WTC11 (cell line): ENCODE measurements at regions not wholly inside any gene's neighbourhood (a gene's known extent, or its start where the extent isn't known, plus 50 kb on each side); places are given as distances from the start of the nearest gene placed in this dataset.

Source experiments
- ATAC-seq: fragments of 200-7000 bp; cut with Tn5 transposase; 2 replicates; pipeline ENCODE4 v1.10.0; 2021; ENCODE audit warnings: mild to moderate bottlenecking, moderate library complexity
- CTCF ChIA-PET: fragments of 300-600 bp; sonication (Branson Sonifier 250); formaldehyde crosslinking; loops from one replicate; lab custom pipeline; 2021; ENCODE audit warnings: antibody characterized with exemption; lab: Charles Lee
- POLR2A ChIA-PET: fragments of 350-600 bp; sonication (Branson Sonifier 250); formaldehyde crosslinking; loops from one replicate; lab custom pipeline; 2021; ENCODE audit warnings: antibody characterized with exemption; lab: Charles Lee
- DNase-seq: peaks from one replicate; pipeline ENCODE4 v3.0.0; 2021; ENCODE audit warnings: low spot score
- H3K27ac Mint-ChIP-seq: 2 replicates; pipeline ENCODE4 v1.8.0; 2021; ENCODE audit warnings: mixed read lengths
- H3K27me3 Mint-ChIP-seq: 2 replicates; pipeline ENCODE4 v1.8.0; 2021; ENCODE audit warnings: low read depth, mild to moderate bottlenecking, moderate library complexity, mixed read lengths
- H3K36me3 Mint-ChIP-seq: 2 replicates; pipeline ENCODE4 v1.8.0; 2021; ENCODE audit warnings: mixed read lengths
- H3K4me1 Mint-ChIP-seq: 2 replicates; pipeline ENCODE4 v1.8.0; 2022; ENCODE audit warnings: mixed read lengths
- H3K4me3 Mint-ChIP-seq: 2 replicates; pipeline ENCODE4 v1.8.0; 2021; ENCODE audit warnings: mild to moderate bottlenecking, moderate library complexity, mixed read lengths
- H3K9me3 Mint-ChIP-seq: 2 replicates; pipeline ENCODE4 v1.8.0; 2021; ENCODE audit warnings: mixed read lengths
- EMX1 ChIP-seq: fragments of 250-450 bp; sonication (Bioruptor Pico); IDR thresholded peaks from 2 replicates; pipeline ENCODE4 v1.8.0; 2021; ENCODE audit warnings: mild to moderate bottlenecking
- FOXK1 ChIP-seq: sonication (generic); formaldehyde crosslinking; IDR thresholded peaks from 2 replicates; pipeline ENCODE4 v1.8.0; 2022; ENCODE audit warnings: mild to moderate bottlenecking, moderate library complexity, missing genetic modification reagents
- GTF2I ChIP-seq: fragments of 250-450 bp; sonication (Bioruptor Pico); conservative IDR thresholded peaks from 2 replicates; pipeline ENCODE4 v1.4.0; 2021; ENCODE audit warnings: mild to moderate bottlenecking
- IRF2 ChIP-seq: sonication (generic); formaldehyde crosslinking; IDR thresholded peaks from 2 replicates; pipeline ENCODE4 v1.8.0; 2022; ENCODE audit warnings: low read depth, missing genetic modification reagents, borderline replicate concordance
- MYBL2 ChIP-seq: sonication (generic); formaldehyde crosslinking; IDR thresholded peaks from 2 replicates; pipeline ENCODE4 v1.8.1; 2023; ENCODE audit warnings: mild to moderate bottlenecking, moderate library complexity, missing genetic modification reagents
- NR1H2 ChIP-seq: sonication (generic); formaldehyde crosslinking; IDR thresholded peaks from 2 replicates; pipeline ENCODE4 v1.9.0; 2021; ENCODE audit warnings: mild to moderate bottlenecking, moderate library complexity, missing genetic modification reagents
- SMAD4 ChIP-seq: sonication (generic); formaldehyde crosslinking; IDR thresholded peaks from 2 replicates; pipeline ENCODE4 v1.8.0; 2022; ENCODE audit warnings: mild to moderate bottlenecking, missing genetic modification reagents
- SP1 ChIP-seq: sonication (generic); formaldehyde crosslinking; conservative IDR thresholded peaks from 2 replicates; pipeline ENCODE4 v1.8.1; 2022; ENCODE audit warnings: missing genetic modification reagents
- TP53 ChIP-seq: sonication (generic); formaldehyde crosslinking; IDR thresholded peaks from 2 replicates; pipeline ENCODE4 v1.8.1; 2023; ENCODE audit warnings: mild to moderate bottlenecking, missing genetic modification reagents
- ZBTB21 ChIP-seq: sonication (generic); formaldehyde crosslinking; IDR thresholded peaks from 2 replicates; pipeline ENCODE4 v1.8.1; 2023; ENCODE audit warnings: mild to moderate bottlenecking, missing genetic modification reagents, borderline replicate concordance
- ZNF232 ChIP-seq: sonication (generic); formaldehyde crosslinking; IDR thresholded peaks from 2 replicates; pipeline ENCODE4 v1.8.0; 2022; ENCODE audit warnings: mild to moderate bottlenecking, missing genetic modification reagents
- TF ChIP-seq, protein P1 (sequence below): sonication (generic); formaldehyde crosslinking; IDR thresholded peaks from 2 replicates; pipeline ENCODE4 v1.8.1; 2023; ENCODE audit warnings: mild to moderate bottlenecking, missing genetic modification reagents
- TF ChIP-seq, protein P2 (sequence below): fragments of 200-600 bp; IDR thresholded peaks from 2 replicates; pipeline ENCODE4 v1.8.0; 2022; ENCODE audit warnings: antibody characterized with exemption
- TF ChIP-seq, protein P3 (sequence below): fragments of 250-450 bp; sonication (Bioruptor Pico); IDR thresholded peaks from 2 replicates; pipeline ENCODE4 v1.9.0; 2021; ENCODE audit warnings: moderate library complexity, mild to moderate bottlenecking, inconsistent platforms, borderline replicate concordance
- TF ChIP-seq, protein P4 (sequence below): sonication (generic); formaldehyde crosslinking; IDR thresholded peaks from 2 replicates; pipeline ENCODE4 v1.8.1; 2022; ENCODE audit warnings: mild to moderate bottlenecking, missing genetic modification reagents, moderate library complexity, borderline replicate concordance
- TF ChIP-seq, protein P5 (sequence below): sonication (generic); formaldehyde crosslinking; IDR thresholded peaks from 2 replicates; pipeline ENCODE4 v1.8.0; 2023; ENCODE audit warnings: missing genetic modification reagents, mild to moderate bottlenecking, borderline replicate concordance
- TF ChIP-seq, protein P6 (sequence below): sonication (generic); formaldehyde crosslinking; IDR thresholded peaks from 2 replicates; pipeline ENCODE4 v1.8.1; 2022; ENCODE audit warnings: missing genetic modification reagents, borderline replicate concordance
- TF ChIP-seq, protein P7 (sequence below): fragments of 250-450 bp; sonication (Bioruptor Pico); conservative IDR thresholded peaks from 2 replicates; pipeline ENCODE4 v1.9.0; 2021; ENCODE audit warnings: mild to moderate bottlenecking

DNA sequence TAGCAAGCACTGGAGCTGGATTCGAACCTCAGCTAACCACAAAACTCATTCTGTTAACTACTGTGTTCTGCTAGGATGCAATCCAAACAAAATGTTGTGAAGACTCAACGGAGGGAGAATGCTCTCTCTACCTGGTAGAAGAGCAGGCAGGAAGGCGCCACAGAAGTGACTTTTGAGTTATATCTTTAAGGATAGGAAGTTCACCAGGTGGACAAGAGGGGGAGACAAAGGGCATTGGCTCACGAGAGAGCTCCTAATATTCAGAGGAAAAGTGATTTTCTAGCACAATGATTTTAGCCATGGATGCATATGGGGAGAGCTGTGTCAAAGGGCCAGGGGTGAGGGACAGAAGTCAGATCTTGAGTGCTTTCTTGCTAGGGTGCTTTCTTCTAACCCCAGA is 108.4 kb upstream of the MAFB start:
- Mint-ChIP-seq H3K4me3 (no peak overlapping the region), H3K9me3 (no peaks in the 10 kb centered on the region), H3K27ac (no peak overlapping the region), H3K36me3 (no peaks in the 10 kb centered on the region), H3K27me3 (no peaks in the 10 kb centered on the region), H3K4me1 (no peaks in the 10 kb centered on the region)
- peak; percentile 81 for ATAC-seq
- ChIA-PET CTCF (interaction anchor here (0.6 to 2.9 kb wide), 31 partner anchors 8 to 169 kb away, joined by 3 to 28 read pairs (median 4); partner anchors contain the start of gene MAFB), POLR2A (interaction anchor here (1.6 kb wide), 1 partner anchor 108 kb away, joined by 3 read pairs; the partner anchor contains the start of gene MAFB)
- no peak for DNase-seq
- TF ChIP-seq SMAD4 (CRISPR knock-in tag) (no peak), SP1 (no peak), GTF2I (no peak)
- TF ChIP-seq, protein P1, sequence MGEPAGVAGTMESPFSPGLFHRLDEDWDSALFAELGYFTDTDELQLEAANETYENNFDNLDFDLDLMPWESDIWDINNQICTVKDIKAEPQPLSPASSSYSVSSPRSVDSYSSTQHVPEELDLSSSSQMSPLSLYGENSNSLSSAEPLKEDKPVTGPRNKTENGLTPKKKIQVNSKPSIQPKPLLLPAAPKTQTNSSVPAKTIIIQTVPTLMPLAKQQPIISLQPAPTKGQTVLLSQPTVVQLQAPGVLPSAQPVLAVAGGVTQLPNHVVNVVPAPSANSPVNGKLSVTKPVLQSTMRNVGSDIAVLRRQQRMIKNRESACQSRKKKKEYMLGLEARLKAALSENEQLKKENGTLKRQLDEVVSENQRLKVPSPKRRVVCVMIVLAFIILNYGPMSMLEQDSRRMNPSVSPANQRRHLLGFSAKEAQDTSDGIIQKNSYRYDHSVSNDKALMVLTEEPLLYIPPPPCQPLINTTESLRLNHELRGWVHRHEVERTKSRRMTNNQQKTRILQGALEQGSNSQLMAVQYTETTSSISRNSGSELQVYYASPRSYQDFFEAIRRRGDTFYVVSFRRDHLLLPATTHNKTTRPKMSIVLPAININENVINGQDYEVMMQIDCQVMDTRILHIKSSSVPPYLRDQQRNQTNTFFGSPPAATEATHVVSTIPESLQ (CRISPR knock-in tag): no peak
- TF ChIP-seq, protein P2, sequence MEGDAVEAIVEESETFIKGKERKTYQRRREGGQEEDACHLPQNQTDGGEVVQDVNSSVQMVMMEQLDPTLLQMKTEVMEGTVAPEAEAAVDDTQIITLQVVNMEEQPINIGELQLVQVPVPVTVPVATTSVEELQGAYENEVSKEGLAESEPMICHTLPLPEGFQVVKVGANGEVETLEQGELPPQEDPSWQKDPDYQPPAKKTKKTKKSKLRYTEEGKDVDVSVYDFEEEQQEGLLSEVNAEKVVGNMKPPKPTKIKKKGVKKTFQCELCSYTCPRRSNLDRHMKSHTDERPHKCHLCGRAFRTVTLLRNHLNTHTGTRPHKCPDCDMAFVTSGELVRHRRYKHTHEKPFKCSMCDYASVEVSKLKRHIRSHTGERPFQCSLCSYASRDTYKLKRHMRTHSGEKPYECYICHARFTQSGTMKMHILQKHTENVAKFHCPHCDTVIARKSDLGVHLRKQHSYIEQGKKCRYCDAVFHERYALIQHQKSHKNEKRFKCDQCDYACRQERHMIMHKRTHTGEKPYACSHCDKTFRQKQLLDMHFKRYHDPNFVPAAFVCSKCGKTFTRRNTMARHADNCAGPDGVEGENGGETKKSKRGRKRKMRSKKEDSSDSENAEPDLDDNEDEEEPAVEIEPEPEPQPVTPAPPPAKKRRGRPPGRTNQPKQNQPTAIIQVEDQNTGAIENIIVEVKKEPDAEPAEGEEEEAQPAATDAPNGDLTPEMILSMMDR: peak; percentile 30; the same call in 1 of the 2 replicates

DNA sequence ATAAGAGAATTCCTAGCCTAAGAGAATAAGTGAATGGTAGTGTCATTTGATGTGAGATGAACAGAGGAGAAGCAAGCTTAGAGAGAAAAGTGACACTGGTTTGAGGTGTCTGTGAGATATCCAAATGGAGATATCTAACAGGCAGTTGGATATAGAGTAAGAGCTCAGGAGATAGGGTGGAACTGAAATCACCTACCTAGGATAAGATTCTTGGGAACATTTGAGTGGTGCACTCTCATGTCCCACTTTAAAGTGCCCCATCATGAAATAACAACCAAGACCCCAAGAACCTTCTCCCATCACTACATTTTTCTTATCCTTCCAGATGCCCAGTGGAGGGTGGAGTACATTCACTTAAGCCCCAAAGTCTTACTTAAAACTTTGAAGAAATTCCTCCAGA is 109.0 kb upstream of the MAFB start:
- Mint-ChIP-seq H3K27me3 (0 out of 2 replicates have a peak, but pooled peaks cover 2% of the 10 kb centered on the region), H3K9me3 (no peaks in the 10 kb centered on the region), H3K4me3 (no peak overlapping the region), H3K36me3 (no peaks in the 10 kb centered on the region), H3K4me1 (no peaks in the 10 kb centered on the region), H3K27ac (no peak overlapping the region)
- DNase-seq (no peak), ATAC-seq (no peak)
- ChIA-PET CTCF (interaction anchor here (0.6 to 2.9 kb wide), 27 partner anchors 8 to 168 kb away, joined by 3 to 28 read pairs (median 4); partner anchors contain the start of gene MAFB), POLR2A (interaction anchor here (1.6 kb wide), 1 partner anchor 108 kb away, joined by 3 read pairs; the partner anchor contains the start of gene MAFB)
- TF ChIP-seq ZNF232 (no peak), NR1H2 (CRISPR knock-in tag) (no peak), MYBL2 (CRISPR knock-in tag) (no peak), IRF2 (CRISPR knock-in tag) (no peak), TP53 (CRISPR knock-in tag) (no peak), ZBTB21 (CRISPR knock-in tag) (no peak), FOXK1 (CRISPR knock-in tag) (no peak), EMX1 (no peak)
- TF ChIP-seq, protein P3, sequence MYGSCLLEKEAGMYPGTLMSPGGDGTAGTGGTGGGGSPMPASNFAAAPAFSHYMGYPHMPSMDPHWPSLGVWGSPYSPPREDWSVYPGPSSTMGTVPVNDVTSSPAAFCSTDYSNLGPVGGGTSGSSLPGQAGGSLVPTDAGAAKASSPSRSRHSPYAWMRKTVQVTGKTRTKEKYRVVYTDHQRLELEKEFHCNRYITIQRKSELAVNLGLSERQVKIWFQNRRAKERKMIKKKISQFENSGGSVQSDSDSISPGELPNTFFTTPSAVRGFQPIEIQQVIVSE (CRISPR knock-in tag): no peak
- TF ChIP-seq, protein P4, sequence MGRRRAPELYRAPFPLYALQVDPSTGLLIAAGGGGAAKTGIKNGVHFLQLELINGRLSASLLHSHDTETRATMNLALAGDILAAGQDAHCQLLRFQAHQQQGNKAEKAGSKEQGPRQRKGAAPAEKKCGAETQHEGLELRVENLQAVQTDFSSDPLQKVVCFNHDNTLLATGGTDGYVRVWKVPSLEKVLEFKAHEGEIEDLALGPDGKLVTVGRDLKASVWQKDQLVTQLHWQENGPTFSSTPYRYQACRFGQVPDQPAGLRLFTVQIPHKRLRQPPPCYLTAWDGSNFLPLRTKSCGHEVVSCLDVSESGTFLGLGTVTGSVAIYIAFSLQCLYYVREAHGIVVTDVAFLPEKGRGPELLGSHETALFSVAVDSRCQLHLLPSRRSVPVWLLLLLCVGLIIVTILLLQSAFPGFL: no peak
- TF ChIP-seq, protein P5, sequence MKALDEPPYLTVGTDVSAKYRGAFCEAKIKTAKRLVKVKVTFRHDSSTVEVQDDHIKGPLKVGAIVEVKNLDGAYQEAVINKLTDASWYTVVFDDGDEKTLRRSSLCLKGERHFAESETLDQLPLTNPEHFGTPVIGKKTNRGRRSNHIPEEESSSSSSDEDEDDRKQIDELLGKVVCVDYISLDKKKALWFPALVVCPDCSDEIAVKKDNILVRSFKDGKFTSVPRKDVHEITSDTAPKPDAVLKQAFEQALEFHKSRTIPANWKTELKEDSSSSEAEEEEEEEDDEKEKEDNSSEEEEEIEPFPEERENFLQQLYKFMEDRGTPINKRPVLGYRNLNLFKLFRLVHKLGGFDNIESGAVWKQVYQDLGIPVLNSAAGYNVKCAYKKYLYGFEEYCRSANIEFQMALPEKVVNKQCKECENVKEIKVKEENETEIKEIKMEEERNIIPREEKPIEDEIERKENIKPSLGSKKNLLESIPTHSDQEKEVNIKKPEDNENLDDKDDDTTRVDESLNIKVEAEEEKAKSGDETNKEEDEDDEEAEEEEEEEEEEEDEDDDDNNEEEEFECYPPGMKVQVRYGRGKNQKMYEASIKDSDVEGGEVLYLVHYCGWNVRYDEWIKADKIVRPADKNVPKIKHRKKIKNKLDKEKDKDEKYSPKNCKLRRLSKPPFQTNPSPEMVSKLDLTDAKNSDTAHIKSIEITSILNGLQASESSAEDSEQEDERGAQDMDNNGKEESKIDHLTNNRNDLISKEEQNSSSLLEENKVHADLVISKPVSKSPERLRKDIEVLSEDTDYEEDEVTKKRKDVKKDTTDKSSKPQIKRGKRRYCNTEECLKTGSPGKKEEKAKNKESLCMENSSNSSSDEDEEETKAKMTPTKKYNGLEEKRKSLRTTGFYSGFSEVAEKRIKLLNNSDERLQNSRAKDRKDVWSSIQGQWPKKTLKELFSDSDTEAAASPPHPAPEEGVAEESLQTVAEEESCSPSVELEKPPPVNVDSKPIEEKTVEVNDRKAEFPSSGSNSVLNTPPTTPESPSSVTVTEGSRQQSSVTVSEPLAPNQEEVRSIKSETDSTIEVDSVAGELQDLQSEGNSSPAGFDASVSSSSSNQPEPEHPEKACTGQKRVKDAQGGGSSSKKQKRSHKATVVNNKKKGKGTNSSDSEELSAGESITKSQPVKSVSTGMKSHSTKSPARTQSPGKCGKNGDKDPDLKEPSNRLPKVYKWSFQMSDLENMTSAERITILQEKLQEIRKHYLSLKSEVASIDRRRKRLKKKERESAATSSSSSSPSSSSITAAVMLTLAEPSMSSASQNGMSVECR (CRISPR knock-in tag): no peak
- TF ChIP-seq, protein P2: no peak
- TF ChIP-seq, protein P6, sequence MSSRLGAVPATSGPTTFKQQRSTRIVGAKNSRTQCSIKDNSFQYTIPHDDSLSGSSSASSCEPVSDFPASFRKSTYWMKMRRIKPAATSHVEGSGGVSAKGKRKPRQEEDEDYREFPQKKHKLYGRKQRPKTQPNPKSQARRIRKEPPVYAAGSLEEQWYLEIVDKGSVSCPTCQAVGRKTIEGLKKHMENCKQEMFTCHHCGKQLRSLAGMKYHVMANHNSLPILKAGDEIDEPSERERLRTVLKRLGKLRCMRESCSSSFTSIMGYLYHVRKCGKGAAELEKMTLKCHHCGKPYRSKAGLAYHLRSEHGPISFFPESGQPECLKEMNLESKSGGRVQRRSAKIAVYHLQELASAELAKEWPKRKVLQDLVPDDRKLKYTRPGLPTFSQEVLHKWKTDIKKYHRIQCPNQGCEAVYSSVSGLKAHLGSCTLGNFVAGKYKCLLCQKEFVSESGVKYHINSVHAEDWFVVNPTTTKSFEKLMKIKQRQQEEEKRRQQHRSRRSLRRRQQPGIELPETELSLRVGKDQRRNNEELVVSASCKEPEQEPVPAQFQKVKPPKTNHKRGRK: no peak
- TF ChIP-seq, protein P7, sequence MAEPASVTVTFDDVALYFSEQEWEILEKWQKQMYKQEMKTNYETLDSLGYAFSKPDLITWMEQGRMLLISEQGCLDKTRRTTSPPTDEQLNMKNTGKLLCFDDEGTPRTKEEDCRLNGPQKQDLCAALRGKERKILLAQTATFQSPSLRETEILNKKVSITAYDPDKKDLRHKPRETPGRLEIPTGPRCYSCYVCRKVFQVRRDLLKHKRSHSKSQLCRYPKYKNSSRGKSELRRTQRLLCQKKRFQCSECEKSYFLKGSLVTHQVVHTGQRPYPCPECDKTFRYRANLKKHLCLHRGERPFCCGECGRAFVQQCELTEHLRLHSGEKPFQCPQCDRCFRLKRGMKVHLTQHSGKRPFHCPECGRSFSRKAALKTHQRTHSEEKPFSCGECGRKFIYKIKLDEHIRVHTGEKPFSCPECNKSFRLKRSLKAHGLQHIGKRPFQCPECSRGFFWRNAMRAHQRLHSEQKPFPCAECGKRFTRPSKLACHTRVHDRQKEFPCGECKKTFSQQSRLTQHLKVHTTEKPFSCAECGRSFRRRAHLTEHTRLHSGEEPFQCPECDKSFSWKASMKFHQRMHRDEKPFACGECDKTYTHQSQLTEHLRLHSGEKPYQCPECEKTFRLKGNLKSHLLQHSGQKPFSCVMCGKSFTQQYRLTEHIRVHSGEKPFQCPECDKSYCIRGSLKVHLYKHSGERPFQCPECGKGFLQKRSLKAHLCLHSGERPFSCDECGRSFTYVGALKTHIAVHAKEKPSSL (CRISPR knock-in tag): no peak
